Choroid plexus epithelial cell (primary cell): ENCODE measurements at regions not wholly inside any gene's neighbourhood (a gene's known extent, or its start where the extent isn't known, plus 50 kb on each side); places are given as distances from the start of the nearest gene placed in this dataset.

Experiments used
- DNase-seq: peaks from one replicate; pipeline ENCODE4 v3.0.0-alpha.2; 2010; ENCODE audit warnings: low read depth
- H3K4me3 ChIP-seq: 2 replicates; pipeline ENCODE4 v1.5.1; 2011; ENCODE audit warnings: low read depth, mild to moderate bottlenecking, control low read depth, low read length, moderate library complexity
- CTCF ChIP-seq: conservative IDR thresholded peaks from 2 replicates; pipeline ENCODE4 v1.5.1; 2011; ENCODE audit warnings: low read depth, mild to moderate bottlenecking, control low read depth, inconsistent platforms, low read length, moderate library complexity

DNA sequence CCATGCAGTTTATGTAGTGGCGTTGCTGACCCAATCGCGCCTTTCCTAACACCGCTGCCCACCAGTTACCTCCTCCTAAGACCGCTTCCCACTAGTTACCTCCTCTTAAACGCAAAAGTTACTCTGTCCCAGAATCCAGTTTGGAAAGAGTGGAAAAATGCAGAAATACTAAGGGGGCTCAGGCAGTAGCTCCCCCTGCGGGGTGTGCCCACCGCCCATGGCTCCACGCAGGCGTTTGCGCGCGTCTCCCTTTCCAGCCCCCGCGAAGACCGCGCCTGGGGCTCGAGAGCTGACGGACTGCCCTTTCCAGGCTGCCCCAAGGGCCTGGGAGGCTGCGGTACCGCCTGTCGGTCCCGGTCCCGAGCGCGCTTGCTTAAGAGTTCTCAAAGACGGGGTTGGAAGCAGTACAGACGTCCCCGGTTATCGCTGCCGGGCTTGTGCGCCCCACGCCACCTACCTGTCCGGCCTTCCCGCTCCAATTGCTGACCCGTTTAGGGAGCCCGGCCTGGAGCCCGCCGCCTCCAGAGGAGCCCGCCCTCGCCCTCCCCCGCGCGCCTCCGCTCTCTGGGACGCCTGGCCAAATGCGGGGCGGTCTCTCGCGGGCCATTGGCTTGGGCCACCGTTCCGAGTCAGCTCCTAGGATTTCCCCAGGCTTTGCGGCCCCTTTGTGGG lies 414.1 kb upstream of the ESRRG start:
- no peak for DNase-seq
- H3K4me3 ChIP-seq: no peak overlapping the region
- TF ChIP-seq CTCF: no peak

DNA sequence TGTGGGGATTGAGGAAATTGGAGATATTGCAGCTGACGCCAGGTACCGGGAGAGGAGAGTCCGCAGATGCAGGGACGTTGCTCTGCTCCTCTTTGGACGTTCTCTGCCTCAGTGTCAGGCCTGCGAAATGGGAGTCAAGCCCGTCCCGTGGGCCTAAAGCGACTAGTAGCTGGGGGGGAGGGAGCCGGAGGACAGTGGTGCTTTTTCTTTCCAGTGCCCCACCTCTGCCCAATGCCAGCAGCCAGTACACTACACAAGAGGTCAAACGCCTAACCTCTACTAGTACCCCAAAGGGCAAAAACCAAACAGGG lies 413.6 kb upstream of the ESRRG start:
- DNase-seq: no peak
- no peak for TF ChIP-seq CTCF
- H3K4me3 ChIP-seq: no peak overlapping the region

GRCh38 chr1:217135987-217136894 lies 413.0 kb upstream of the ESRRG start:
- no peak for DNase-seq
- no peak for TF ChIP-seq CTCF
- H3K4me3 ChIP-seq: no peak overlapping the region

GRCh38 chr1:217135569-217135915 lies 412.3 kb upstream of the ESRRG start:
- peak; percentile 12 for DNase-seq
- peak overlapping the region; percentile 52 for H3K4me3 ChIP-seq
- no peak for TF ChIP-seq CTCF

DNA sequence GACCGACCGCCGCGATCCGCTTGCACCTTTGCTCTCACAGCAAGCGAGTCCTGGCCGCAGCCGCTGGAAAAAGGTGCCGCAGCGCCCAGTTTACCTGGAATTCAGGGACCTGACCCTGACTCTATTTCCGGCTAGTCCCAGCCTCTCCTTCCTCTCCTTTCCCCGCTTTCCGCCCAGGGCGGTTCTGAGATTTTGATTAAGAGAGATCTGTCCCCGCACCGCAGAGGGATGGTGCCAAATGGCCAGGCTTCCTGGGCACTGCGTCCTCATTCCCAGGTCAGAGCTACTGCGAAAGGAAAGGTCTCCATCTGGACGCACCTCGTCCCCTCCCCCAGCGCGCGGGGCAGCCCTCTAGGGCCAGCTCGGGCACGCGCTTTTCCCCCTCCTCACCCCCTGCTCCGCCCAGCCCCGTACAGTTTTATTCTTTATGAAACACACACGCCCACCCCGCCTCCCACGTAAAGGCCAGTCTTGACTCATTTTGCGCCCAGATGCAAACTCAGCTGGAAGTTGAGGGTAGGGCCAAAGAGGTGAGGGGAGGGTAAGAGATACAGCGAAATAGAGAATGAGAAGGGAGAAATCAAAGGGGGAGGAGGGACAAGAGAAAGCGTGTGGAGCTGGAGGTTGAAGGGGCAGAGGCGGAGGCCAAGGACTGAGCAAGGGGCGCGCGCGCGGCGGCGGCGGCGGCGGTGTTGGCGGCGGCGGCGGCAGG lies 411.8 kb upstream of the ESRRG start:
- DNase-seq: no peak
- H3K4me3 ChIP-seq: peak overlapping the region; percentile 52
- no peak for TF ChIP-seq CTCF

- no peak for TF ChIP-seq CTCF
- no peak overlapping the region for H3K4me3 ChIP-seq
- peak; percentile 18 for DNase-seq
These were observed 411.0 kb upstream of the ESRRG start for GRCh38 chr1:217133958-217134856.
